HG02852 (cell line): ENCODE measurements at regions not wholly inside any gene's neighbourhood (a gene's known extent, or its start where the extent isn't known, plus 50 kb on each side); places are given as distances from the start of the nearest gene placed in this dataset.

Experiments used
- ATAC-seq: cut with Tn5 transposase; IDR thresholded peaks from one replicate; pipeline ENCODE4 v1.9.1; 2021; ENCODE audit warnings: mild to moderate bottlenecking, moderate library complexity; ENCODE audit not compliant: unreplicated experiment

DNA sequence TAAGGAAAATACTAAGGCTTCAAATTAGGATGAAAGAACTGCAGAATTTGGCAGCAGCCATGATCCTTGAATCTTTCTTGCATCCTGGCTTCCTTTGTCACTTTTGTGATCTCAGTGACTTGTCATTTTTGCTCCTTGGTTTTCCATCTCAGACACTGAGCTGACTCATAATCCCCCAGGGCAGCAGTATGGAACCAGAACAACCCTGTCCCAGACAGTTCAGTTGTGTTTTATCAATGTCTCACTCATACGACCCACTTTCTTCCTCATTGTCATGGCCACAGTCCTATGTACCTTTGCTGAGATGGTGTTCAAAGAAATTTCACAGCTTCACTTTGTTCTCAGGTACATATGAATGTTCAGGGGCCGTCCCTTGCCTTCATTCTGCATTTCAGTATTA, 488.5 kb upstream of the BTBD3 start:
- ATAC-seq = no peak

DNA sequence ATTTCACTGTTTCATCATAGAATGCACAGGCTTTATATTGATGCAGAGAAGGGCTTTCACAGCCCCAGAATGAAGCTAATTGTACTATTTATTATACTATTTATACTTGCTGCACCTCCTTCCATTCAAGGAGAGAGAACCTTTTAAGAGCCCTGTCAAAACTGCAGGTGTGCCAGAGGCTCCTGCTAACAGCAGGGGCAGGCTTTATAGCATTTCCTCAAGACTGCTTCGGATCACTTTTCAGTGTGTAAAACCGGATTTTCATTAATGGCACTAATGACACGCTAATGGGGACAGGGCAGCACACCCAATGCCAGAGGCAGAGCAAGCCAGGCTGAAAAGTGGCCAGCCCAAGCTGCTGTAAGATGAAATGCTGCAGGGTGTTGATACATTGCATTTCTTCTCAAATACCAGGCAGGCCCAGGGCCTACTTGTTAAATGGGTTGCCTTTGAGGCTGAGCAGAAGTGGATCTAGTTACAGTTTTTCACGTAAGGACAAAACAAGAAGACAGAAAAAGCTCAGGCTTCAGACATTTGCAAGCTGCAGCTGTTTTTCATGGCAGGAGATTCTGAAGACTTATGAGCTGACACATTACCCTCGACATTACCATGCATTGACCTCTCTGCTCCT, 487.7 kb upstream of the BTBD3 start:
- ATAC-seq = no peak

- no peak for ATAC-seq
Observed at GRCh38 chr20:11430652-11431051, 487.0 kb upstream of the BTBD3 start.

GRCh38 chr20:11431621-11432020, 486.1 kb upstream of the BTBD3 start:
- no peak for ATAC-seq

- ATAC-seq = no peak
Observed at GRCh38 chr20:11432407-11432806, 485.3 kb upstream of the BTBD3 start.

DNA sequence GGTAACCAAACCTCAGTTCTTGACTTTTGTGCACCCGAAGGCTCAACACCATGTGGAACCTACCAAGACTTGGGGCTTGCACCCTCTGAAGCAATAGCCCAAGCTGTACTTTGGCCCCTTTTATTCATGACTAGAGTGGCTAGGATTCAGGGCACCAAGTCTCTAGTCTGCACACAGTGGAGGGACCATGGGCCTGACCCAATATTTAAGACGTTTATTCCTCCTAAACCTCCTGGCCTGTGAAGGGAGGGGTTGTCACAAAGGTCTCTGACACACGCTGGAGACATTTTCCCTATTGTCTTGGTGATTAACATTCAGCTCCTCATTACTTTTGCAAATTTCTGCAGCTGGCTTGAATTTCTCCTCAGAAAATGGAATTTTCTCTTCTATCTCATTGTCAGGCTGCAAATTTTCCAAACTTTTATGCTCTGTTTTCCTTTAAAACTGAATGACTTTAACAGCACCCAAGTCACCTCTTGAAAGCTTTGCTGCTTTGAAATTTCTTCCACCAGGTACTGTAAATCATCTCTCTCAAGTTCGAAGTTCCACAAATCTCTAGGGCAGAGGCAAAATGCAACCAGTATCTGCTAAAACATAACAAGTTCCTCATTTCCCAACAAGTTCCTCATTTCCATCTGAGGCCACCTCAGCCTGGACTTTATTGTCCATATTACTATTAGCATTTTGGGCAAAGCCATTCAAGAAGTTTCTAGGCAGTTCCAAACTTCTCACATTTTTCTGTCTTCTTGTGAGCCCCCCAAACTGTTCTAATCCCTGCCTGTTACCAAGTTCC, 481.4 kb upstream of the BTBD3 start:
- no peak for ATAC-seq

DNA sequence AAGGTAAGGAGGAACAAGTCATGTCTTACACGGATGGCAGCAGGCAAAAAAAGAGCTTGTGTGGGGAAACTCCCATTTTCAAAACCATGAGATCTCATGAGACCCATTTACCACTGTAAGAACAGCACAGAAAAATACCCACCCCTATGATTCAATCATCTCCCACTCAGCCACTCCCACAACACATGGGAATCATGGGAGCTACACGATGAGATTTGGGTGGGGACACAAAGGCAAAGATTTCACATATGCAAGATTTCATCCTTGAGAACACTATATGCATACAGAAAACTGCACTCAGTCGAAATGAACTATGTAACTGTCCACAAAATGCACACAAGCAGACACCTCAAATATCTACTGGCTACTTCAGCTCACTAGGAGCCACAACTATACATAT, 480.6 kb upstream of the BTBD3 start:
- ATAC-seq = no peak

- ATAC-seq = no peak
Observed at GRCh38 chr20:11437611-11438380, 479.9 kb upstream of the BTBD3 start.

DNA sequence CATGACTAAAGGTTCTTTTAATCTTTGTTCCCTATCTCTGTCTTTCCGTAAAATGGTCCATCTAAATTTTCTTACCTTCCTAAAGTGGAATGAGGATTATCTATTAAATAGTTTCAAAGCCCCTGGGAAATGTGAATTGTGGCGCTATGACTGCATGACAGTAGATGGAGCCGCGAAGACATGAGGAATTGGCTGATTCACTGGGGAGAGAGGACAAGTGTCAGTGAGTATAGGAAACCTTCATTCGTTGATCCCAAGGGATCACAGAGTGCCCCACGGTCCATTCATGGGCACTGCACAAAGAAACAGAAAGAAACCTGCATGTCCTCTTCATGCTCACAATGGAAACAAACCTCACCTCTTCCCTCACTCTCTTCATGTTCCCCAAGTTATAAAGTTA, 479.3 kb upstream of the BTBD3 start:
- no peak for ATAC-seq

- no peak for ATAC-seq
Observed at GRCh38 chr20:11443382-11444119, 474.1 kb upstream of the BTBD3 start.

DNA sequence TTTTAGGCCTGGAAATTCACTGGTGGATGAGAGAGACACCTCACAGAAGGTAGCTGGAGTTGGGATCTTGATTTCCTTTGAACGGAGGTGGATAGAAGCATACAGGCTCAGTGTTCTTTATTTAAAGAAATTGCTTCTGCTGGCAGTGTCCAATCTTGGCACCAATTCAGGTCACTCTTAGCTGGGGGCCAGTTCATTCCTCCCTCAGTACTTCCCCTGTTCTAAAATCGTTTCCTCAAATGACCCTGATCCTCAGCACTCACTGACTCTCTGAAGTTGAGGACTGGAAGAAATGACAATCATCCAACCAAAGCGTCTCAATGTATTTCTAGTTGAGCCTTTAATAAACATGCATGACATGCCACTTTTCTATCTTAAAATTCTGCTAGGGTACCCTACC, 472.5 kb upstream of the BTBD3 start:
- no peak for ATAC-seq

DNA sequence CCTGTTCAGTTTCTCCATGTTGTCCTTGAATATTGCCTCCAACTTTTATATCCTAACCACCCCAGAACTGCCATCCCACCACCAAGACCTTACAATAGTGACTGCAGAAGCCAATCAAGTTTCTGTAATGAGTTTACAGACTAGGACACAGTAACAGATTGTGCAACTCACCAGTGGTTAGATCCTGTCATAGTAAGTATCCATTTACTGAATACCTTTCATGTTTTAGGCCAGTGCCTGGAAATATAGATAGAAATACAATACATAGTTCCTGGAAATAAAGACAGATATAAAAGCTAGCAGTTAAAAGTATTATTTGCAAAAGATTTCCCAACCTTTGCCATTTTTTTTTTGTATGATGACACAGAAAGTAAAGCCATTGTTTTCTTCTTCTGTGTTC, 471.8 kb upstream of the BTBD3 start:
- ATAC-seq = no peak

DNA sequence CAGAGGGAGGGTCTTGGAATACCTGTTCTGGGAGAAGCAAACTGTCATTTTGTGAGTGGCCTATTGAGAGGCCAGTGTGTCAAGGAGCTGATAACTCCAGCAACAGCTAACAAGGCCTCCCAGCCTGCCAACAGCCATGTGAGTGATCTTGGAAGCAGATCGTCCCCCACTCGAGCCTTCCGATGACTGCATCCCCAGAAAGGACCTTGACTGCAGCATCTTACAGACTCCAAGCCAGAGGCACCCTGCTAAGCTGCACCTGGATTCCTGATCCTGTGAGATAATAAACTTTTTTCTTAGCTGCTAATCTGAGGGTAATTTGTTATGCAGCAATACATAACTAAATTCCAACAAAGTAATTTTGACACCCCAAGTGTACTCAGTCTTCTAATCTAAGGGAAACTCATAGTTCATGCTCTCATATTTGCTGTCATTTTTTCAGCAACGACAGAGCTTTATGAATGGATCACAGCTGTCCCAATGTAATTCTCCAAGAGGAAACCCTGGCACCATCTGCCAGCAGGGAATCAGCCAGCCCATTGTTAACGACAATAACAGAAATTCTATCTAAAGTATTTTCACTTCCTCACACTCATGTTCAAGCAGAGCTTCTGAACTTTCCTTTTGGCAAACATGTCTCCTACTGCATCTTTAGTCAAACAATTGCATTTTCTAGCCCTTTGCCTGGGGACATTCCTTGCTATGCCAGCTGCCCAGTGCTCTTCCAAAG, 470.2 kb upstream of the BTBD3 start:
- no peak for ATAC-seq

GRCh38 chr20:11448554-11448953, 469.1 kb upstream of the BTBD3 start:
- no peak for ATAC-seq

- no peak for ATAC-seq
Observed at GRCh38 chr20:11451793-11452291, 465.9 kb upstream of the BTBD3 start.

- ATAC-seq = no peak
Observed at GRCh38 chr20:11452326-11452725, 465.4 kb upstream of the BTBD3 start.

DNA sequence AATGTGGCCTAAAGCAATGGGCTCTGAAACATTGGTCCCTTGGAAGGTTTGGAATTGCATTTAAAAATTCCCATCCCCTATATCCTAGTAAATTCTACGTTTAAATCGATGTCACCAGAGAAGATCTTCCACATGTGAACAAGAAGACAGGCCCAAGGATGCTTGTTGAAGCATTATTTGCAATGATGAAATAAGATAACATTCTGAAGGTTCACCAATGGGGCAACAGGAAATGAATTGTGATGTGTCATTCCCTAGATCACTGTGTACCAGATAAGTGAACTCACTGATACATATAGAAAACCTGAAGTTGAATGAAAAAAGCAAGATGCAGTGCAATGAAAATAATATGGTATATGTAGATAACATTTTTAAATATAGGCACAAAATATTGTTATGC, 464.3 kb upstream of the BTBD3 start:
- ATAC-seq = no peak

- ATAC-seq = no peak
Observed at GRCh38 chr20:11454966-11455799, 462.5 kb upstream of the BTBD3 start.

DNA sequence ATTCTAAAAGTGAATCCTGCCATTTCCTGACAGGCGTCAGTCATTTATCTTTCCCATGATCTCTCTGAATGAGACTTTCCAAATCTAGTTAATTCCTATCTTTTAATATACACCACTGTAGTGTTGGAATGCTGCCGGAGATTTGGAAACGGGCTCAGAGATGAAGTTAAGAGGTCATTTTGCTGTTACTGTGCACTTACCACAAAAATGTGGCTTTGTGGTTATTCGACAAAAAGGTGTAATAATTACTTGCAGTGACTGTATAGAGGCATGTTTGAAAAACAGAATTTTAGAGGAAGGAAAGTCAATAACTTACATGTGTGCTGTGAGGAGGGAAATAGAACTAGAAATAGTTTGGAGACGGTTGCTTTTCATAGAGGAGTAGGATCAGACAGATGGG, 460.2 kb upstream of the BTBD3 start:
- no peak for ATAC-seq
